Caco-2 (cell line): ENCODE measurements at regions not wholly inside any gene's neighbourhood (a gene's known extent, or its start where the extent isn't known, plus 50 kb on each side); places are given as distances from the start of the nearest gene placed in this dataset.

Experiments used
- BruUV-seq: library from RNA; stranded (reverse); fragments of 400-500 nt; replicated peaks from 2 replicates; lab custom pipeline; 2021; lab: Mats Ljungman, UMichigan
- CTCF ChIA-PET: fragments of 300-600 bp; sonication (Branson Sonifier 250); formaldehyde crosslinking; loops from one replicate; lab custom pipeline; 2022; ENCODE audit warnings: antibody characterized with exemption; lab: Charles Lee
- POLR2A ChIA-PET: fragments of 300-600 bp; sonication (Branson Sonifier 250); formaldehyde crosslinking; loops from one replicate; lab custom pipeline; 2022; ENCODE audit warnings: antibody characterized with exemption; lab: Charles Lee
- DNase-seq, 2 experiments: peaks; one replicate each; pipeline versions ENCODE4 v3.0.0 to v3.0.0-alpha.2; 2020 to 2022
- H3K27me3 ChIP-seq: replicated peaks from 2 replicates; pipeline ENCODE4 v1.6.0; 2011; ENCODE audit warnings: low read length; ENCODE audit not compliant: control insufficient read depth, insufficient read depth
- H3K36me3 ChIP-seq: 2 replicates; pipeline ENCODE4 v1.5.1; 2011; ENCODE audit warnings: low read length; ENCODE audit not compliant: control insufficient read depth, insufficient read depth
- H3K4me1 ChIP-seq: fragments of 250-450 bp; sonication (Bioruptor Pico); 2 replicates; pipeline ENCODE4 v1.5.1; 2020; ENCODE audit warnings: mild to moderate bottlenecking
- H3K4me3 ChIP-seq: 2 replicates; pipeline ENCODE4 v1.5.1; 2011; ENCODE audit warnings: low read depth, mild to moderate bottlenecking, control low read depth, low read length
- H3K9me3 ChIP-seq: fragments of 250-450 bp; sonication (Bioruptor Pico); 2 replicates; pipeline ENCODE4 v1.5.1; 2020; ENCODE audit warnings: mild to moderate bottlenecking, moderate library complexity
- H3K27ac Mint-ChIP-seq: one replicate; pipeline ENCODE4 v1.8.0; 2022; ENCODE audit warnings: mixed read lengths; ENCODE audit not compliant: unreplicated experiment
- H3K27me3 Mint-ChIP-seq: one replicate; pipeline ENCODE4 v1.8.0; 2022; ENCODE audit warnings: mixed read lengths; ENCODE audit not compliant: insufficient read depth, unreplicated experiment
- H3K36me3 Mint-ChIP-seq: one replicate; pipeline ENCODE4 v1.8.0; 2022; ENCODE audit warnings: mild to moderate bottlenecking, mixed read lengths; ENCODE audit not compliant: insufficient read depth, unreplicated experiment
- H3K4me1 Mint-ChIP-seq: one replicate; pipeline ENCODE4 v1.8.0; 2022; ENCODE audit warnings: low read depth, mixed read lengths; ENCODE audit not compliant: unreplicated experiment
- H3K4me3 Mint-ChIP-seq: one replicate; pipeline ENCODE4 v1.8.0; 2022; ENCODE audit warnings: mild to moderate bottlenecking, moderate library complexity, mixed read lengths; ENCODE audit not compliant: unreplicated experiment
- H3K9me3 Mint-ChIP-seq: one replicate; pipeline ENCODE4 v1.8.0; 2022; ENCODE audit warnings: mixed read lengths; ENCODE audit not compliant: unreplicated experiment
- intact Hi-C: fragments of 100-400 bp; cut with micrococcal nuclease; formaldehyde crosslinking; loops from one replicate; pipeline ENCODE4 v1.10.0; 2022; ENCODE audit not compliant: unreplicated experiment
- TF ChIP-seq, protein P1 (sequence below), 2 experiments: fragments of 200-600 bp in 1 of 2; IDR thresholded peaks; 1 replicate in 1 of 2; 2 replicates in 1 of 2; pipeline versions ENCODE4 v1.5.1 to v1.8.0; 2011 to 2022; ENCODE audit warnings: antibody characterized with exemption in 1 of 2, control low read depth in 1 of 2, inconsistent platforms in 1 of 2, low read depth in 1 of 2, low read length in 1 of 2, mild to moderate bottlenecking in 1 of 2, moderate library complexity in 1 of 2; ENCODE audit not compliant: insufficient read depth in 1 of 2, severe bottlenecking in 1 of 2, unreplicated experiment in 1 of 2

DNA sequence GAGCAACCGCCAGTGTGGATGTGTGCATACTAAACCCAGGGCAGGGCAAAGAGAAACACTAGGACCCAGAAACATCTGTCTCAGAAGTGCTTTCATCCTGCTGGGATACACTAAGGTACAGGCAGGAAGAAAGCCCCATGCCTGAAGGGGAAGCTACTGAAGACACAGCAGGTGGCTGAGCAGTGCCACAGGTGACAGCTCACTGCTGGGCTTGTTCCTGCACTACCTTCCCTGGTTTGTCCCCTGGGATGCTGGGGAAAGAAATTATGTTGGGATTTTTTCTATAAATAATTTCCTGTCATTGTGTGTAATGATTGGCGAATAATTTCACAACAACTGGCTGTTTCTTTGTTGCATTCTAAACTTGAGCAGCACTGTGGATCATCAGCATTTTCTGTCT lies 245.3 kb upstream of the RAB4A start:
- H3K36me3 Mint-ChIP-seq: no peaks in the 10 kb centered on the region
- H3K4me1 ChIP-seq: no peaks in the 10 kb centered on the region
- POLR2A ChIA-PET: no interaction called here
- intact Hi-C loops: no loop called here
- H3K9me3 ChIP-seq: no peaks in the 10 kb centered on the region
- H3K27me3 Mint-ChIP-seq: no peaks in the 10 kb centered on the region
- no peak overlapping the region for H3K4me3 ChIP-seq
- no peaks in the 10 kb centered on the region for H3K9me3 Mint-ChIP-seq
- TF ChIP-seq, protein P1, sequence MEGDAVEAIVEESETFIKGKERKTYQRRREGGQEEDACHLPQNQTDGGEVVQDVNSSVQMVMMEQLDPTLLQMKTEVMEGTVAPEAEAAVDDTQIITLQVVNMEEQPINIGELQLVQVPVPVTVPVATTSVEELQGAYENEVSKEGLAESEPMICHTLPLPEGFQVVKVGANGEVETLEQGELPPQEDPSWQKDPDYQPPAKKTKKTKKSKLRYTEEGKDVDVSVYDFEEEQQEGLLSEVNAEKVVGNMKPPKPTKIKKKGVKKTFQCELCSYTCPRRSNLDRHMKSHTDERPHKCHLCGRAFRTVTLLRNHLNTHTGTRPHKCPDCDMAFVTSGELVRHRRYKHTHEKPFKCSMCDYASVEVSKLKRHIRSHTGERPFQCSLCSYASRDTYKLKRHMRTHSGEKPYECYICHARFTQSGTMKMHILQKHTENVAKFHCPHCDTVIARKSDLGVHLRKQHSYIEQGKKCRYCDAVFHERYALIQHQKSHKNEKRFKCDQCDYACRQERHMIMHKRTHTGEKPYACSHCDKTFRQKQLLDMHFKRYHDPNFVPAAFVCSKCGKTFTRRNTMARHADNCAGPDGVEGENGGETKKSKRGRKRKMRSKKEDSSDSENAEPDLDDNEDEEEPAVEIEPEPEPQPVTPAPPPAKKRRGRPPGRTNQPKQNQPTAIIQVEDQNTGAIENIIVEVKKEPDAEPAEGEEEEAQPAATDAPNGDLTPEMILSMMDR (IDR thresholded peaks at IDR 0.05; ENCODE audit: insufficient read depth in 1 of 2, low read depth in 1 of 2, low read length in 1 of 2, severe bottlenecking in 1 of 2, unreplicated experiment in 1 of 2): no peak
- no peaks in the 10 kb centered on the region for H3K27me3 ChIP-seq
- CTCF ChIA-PET: no interaction called here
- no peak overlapping the region for H3K4me3 Mint-ChIP-seq
- DNase-seq: no peak
- H3K27ac Mint-ChIP-seq: no peak overlapping the region
- no peaks in the 10 kb centered on the region for H3K36me3 ChIP-seq
- BruUV-seq: no TSS peak
- H3K4me1 Mint-ChIP-seq: no peaks in the 10 kb centered on the region

- BruUV-seq: no TSS peak
- CTCF ChIA-PET: no interaction called here
- no peaks in the 10 kb centered on the region for H3K4me1 Mint-ChIP-seq
These were observed 243.8 kb upstream of the RAB4A start for GRCh38 chr1:229027158-229027557.

GRCh38 chr1:229027622-229028182 lies 243.2 kb upstream of the RAB4A start:
- Mint-ChIP-seq H3K9me3 (no peaks in the 10 kb centered on the region), H3K27ac (no peak overlapping the region), H3K4me1 (no peaks in the 10 kb centered on the region), H3K4me3 (no peak overlapping the region), H3K36me3 (no peaks in the 10 kb centered on the region), H3K27me3 (no peaks in the 10 kb centered on the region)
- TF ChIP-seq, protein P1 (IDR thresholded peaks at IDR 0.05; ENCODE audit: insufficient read depth in 1 of 2, low read depth in 1 of 2, low read length in 1 of 2, severe bottlenecking in 1 of 2, unreplicated experiment in 1 of 2): no peak
- H3K27me3 ChIP-seq: no peaks in the 10 kb centered on the region
- ChIA-PET CTCF (interaction anchor here (0.6 kb wide), 1 partner anchor 103 kb away, joined by 5 read pairs; no protein-coding TSS in a partner anchor), POLR2A (no interaction called here)
- no peaks in the 10 kb centered on the region for H3K4me1 ChIP-seq
- DNase-seq: no peak
- intact Hi-C loops: no loop called here
- BruUV-seq: no TSS peak
- no peak overlapping the region for H3K4me3 ChIP-seq
- no peaks in the 10 kb centered on the region for H3K9me3 ChIP-seq
- no peaks in the 10 kb centered on the region for H3K36me3 ChIP-seq

More at GRCh38 chr1:229027158-229027557, 243.8 kb upstream of the RAB4A start:
- Mint-ChIP-seq H3K27ac (no peak overlapping the region), H3K9me3 (no peaks in the 10 kb centered on the region), H3K4me3 (no peak overlapping the region), H3K36me3 (no peaks in the 10 kb centered on the region), H3K27me3 (no peaks in the 10 kb centered on the region)
- Histone ChIP-seq H3K36me3 (no peaks in the 10 kb centered on the region), H3K9me3 (no peaks in the 10 kb centered on the region), H3K4me1 (no peaks in the 10 kb centered on the region), H3K27me3 (no peaks in the 10 kb centered on the region), H3K4me3 (no peak overlapping the region)
- POLR2A ChIA-PET: no interaction called here
- intact Hi-C loops: no loop called here
- TF ChIP-seq, protein P1 (IDR thresholded peaks at IDR 0.05; ENCODE audit: insufficient read depth in 1 of 2, low read depth in 1 of 2, low read length in 1 of 2, severe bottlenecking in 1 of 2, unreplicated experiment in 1 of 2): no peak
- DNase-seq: no peak
